BJ (cell line): ENCODE measurements at regions not wholly inside any gene's neighbourhood (a gene's known extent, or its start where the extent isn't known, plus 50 kb on each side); places are given as distances from the start of the nearest gene placed in this dataset.

Experiments
- CTCF ChIA-PET: fragments of 350-600 bp; formaldehyde crosslinking; extraction: SDS; loops from one replicate; lab custom pipeline; 2021; ENCODE audit warnings: antibody characterized with exemption, inconsistent platforms; lab: Yijun Ruan, JAX
- POLR2A ChIA-PET: fragments of 300-600 bp; sonication (Branson Sonifier 250); formaldehyde crosslinking; extraction: SDS; loops from one replicate; lab custom pipeline; 2021; ENCODE audit warnings: antibody characterized with exemption; lab: Charles Lee
- DNase-seq: peaks from one replicate; pipeline ENCODE4 v3.0.0-alpha.2; 2011; ENCODE audit warnings: low read depth
- H3K27me3 ChIP-seq: 2 replicates; pipeline ENCODE4 v1.6.0; 2011; ENCODE audit warnings: low read length; ENCODE audit not compliant: control insufficient read depth, insufficient read depth
- H3K36me3 ChIP-seq: 2 replicates; pipeline ENCODE4 v1.5.1; 2011; ENCODE audit warnings: low read length; ENCODE audit not compliant: control insufficient read depth, insufficient read depth
- H3K4me3 ChIP-seq: 2 replicates; pipeline ENCODE4 v1.5.1; 2011; ENCODE audit warnings: low read depth, mild to moderate bottlenecking, control low read depth, low read length
- CTCF ChIP-seq: IDR thresholded peaks from 2 replicates; pipeline ENCODE4 v1.5.1; 2011; ENCODE audit warnings: low read depth, mild to moderate bottlenecking, control low read depth, inconsistent platforms, low read length, moderate library complexity; ENCODE audit not compliant: insufficient read depth

DNA sequence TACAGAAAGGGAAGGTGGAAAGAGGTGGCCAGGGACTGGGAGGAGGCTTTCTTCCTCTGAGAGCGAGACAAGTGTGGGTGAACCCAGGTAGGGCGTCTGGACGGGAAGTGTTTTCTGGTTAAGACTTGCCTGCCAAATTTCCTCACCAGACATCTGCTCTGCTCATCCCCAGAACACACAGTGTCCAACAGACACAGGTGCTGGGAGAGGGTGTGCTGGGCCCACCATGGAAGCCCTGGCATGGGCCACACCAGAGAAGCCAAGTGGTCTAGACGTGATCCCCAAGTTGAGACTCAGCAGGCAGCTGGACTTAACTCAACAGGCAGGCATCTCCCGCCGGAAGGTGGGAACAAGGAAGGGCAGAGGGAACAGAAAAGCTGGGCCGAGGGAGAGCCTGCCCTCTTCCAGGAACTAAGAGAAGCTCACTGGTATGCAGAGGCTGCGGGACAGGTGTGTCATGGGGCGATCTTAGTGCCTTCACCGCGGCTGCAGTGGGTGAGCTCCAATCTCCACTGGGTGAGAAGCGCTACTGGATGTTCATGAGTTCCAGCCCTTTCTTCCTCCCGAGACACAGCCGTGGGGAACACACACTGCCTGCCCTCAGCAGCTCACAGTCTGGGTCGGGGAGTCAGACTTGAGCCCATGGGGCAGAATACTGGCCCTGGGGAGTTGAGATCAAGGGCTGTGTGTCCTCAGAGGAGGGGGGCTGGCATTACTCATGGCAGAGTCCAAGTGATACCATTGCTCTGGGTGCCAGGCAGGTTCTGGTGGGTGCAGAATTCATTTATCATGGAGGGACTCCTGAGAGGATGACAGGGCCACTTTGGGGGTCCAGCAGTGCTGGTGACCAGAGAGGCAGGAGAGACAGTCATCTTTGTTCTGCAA is 110.2 kb downstream of the CPZ start:
- Histone ChIP-seq H3K27me3 (peaks cover 11% of the 10 kb centered on the region), H3K36me3 (no peaks in the 10 kb centered on the region), H3K4me3 (no peak overlapping the region)
- no peak for TF ChIP-seq CTCF
- no peak for DNase-seq
- CTCF ChIA-PET: no interaction called here
- POLR2A ChIA-PET: no interaction called here

DNA sequence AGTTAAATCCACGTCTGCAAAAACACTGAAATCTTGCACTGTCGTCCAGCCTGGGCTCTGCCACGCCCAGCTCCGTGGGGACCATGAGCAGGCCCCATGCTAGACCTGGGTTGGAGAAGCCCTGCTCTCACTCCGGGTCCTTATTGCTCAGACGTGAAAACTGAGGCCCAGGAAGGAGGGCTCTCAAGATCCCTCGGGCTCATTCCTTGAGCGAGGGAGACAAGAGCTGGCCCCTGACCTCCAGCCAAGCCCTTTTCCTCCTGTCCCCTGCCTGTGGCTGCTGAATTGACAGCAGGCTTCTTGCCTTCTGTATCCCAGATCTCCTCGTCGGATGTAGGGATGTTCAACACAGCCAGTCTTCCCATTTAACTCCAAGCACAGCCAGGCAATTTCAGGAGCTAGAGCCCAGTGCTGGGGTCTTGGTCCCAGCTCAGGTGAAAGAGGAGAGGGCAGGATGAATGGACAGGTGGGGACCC is 109.5 kb downstream of the CPZ start:
- POLR2A ChIA-PET: no interaction called here
- Histone ChIP-seq H3K4me3 (no peak overlapping the region), H3K27me3 (peaks cover 11% of the 10 kb centered on the region), H3K36me3 (no peaks in the 10 kb centered on the region)
- CTCF ChIA-PET: no interaction called here
- DNase-seq: no peak
- no peak for TF ChIP-seq CTCF

DNA sequence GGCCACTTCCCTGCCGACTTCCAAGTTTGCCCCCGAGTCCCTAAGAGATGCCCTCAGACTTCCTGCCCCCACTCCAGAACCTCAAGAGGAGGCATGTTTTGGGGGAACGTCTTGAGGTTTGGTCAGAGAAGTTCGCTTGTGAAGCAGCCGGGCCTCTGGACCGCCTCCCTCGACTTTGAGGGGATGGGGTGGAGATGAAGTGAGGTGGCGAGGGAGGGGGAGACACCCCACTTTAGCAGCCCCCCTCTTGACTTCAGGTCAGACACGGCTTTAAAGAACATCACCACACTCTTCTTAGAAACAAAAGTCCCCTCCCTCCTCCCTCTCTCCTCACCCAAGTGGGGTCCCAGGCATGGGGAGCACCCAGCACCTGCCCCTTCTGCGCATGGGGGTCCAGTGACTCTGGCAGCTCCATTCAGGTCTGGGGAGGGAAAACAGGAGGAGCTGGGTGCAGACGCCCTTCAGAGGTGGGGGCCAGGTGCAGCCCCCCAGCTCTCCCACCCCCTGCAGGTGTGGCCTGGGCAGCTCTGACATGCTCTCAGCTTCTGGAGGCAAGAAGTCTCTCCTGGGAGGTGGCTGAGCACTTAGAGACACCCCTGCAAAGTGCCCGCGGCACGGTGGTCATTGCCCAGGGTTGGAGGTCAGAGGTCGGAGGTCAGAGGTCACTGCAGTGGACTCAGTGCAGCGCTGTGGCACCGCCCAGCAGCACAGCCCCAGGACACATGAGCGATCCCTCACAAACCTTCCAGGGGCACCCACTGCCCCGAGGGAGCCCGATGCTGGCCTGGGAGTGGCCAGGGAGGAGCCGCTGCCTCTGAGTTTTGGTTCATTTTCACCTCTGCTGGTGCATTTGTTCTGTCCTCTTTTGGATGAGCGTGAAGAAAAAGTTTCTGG is 108.8 kb downstream of the CPZ start:
- Histone ChIP-seq H3K4me3 (no peak overlapping the region), H3K27me3 (peaks cover 11% of the 10 kb centered on the region), H3K36me3 (no peaks in the 10 kb centered on the region)
- POLR2A ChIA-PET: no interaction called here
- no peak for TF ChIP-seq CTCF
- CTCF ChIA-PET: no interaction called here
- no peak for DNase-seq

GRCh38 chr4:8700531-8700930 is 108.0 kb downstream of the CPZ start:
- ChIA-PET CTCF (no interaction called here), POLR2A (no interaction called here)
- Histone ChIP-seq H3K27me3 (peaks cover 11% of the 10 kb centered on the region), H3K36me3 (no peaks in the 10 kb centered on the region), H3K4me3 (no peak overlapping the region)
- no peak for TF ChIP-seq CTCF
- no peak for DNase-seq
